ENCODE measurements at regions not wholly inside any gene's neighbourhood (a gene's known extent, or its start where the extent isn't known, plus 50 kb on each side); places are given as distances from the start of the nearest gene placed in this dataset.

GRCh38 chr11:96642583-96642982 is 252.8 kb downstream of the JRKL start:
- H3K9me3 ChIP-seq (ENCODE audit: control insufficient read depth, low read depth, low read length) = no peaks in the 10 kb centered on the region
- H4K20me1 ChIP-seq (ENCODE audit: control insufficient read depth, extremely low read depth, insufficient read depth, low read length) = no peaks in the 10 kb centered on the region
- no peak overlapping the region for H3K9ac ChIP-seq (ENCODE audit: control insufficient read depth, extremely low read depth, insufficient read depth, low read length)
- FAIRE-seq = no peak
- TF ChIP-seq EZH2 (IDR thresholded peaks at IDR 0.05; ENCODE audit: low read length) = no peak
- no peak for TF ChIP-seq CTCF (optimal IDR thresholded peaks at IDR 0.05 in 1 of 3, IDR thresholded peaks at IDR 0.05 in 1 of 3, conservative IDR thresholded peaks at IDR 0.05 in 1 of 3; ENCODE audit: extremely low read depth in 1 of 3, insufficient read depth in 2 of 3, low read length in 3 of 3)
- dilution Hi-C loops (cut with MboI; ENCODE audit: extremely low pct_ligation_motif_present, low sequenced_read_pairs) = no loop called here
- no peak overlapping the region for H3K27ac ChIP-seq (ENCODE audit: control insufficient read depth, insufficient read depth, low read length)
- no peaks in the 10 kb centered on the region for H3K9me1 ChIP-seq (ENCODE audit: control insufficient read depth, extremely low read depth, insufficient read depth, low read length)
- DNase-seq (ENCODE audit: low read depth, low spot score) = no peak
- H3K36me3 ChIP-seq (ENCODE audit: control insufficient read depth in 2 of 2, extremely low read depth in 1 of 2, insufficient read depth in 2 of 2, low read length in 2 of 2) = no peaks in the 10 kb centered on the region
- no peak overlapping the region for H2AFZ ChIP-seq (ENCODE audit: control insufficient read depth, low read length)
- no peak overlapping the region for H3K4me3 ChIP-seq (ENCODE audit: control insufficient read depth in 2 of 3, extremely low read depth in 1 of 3, insufficient read depth in 2 of 3, low read depth in 1 of 3, low read length in 3 of 3)
- no peaks in the 10 kb centered on the region for H3K4me1 ChIP-seq (ENCODE audit: control insufficient read depth, extremely low read depth, insufficient read depth, low read length)
- H3K79me2 ChIP-seq (ENCODE audit: control insufficient read depth, insufficient read depth, low read length) = no peaks in the 10 kb centered on the region
- no peak overlapping the region for H3K4me2 ChIP-seq (ENCODE audit: control insufficient read depth, extremely low read depth, insufficient read depth, low read depth, low read length)
- H3K27me3 ChIP-seq (ENCODE audit: control insufficient read depth, extremely low read depth, insufficient read depth, low read length) = no peaks in the 10 kb centered on the region

- Histone ChIP-seq H3K4me2 (ENCODE audit: control insufficient read depth, extremely low read depth, insufficient read depth, low read depth, low read length) (no peak overlapping the region), H3K4me3 (ENCODE audit: control insufficient read depth in 2 of 3, extremely low read depth in 1 of 3, insufficient read depth in 2 of 3, low read depth in 1 of 3, low read length in 3 of 3) (no peak overlapping the region), H3K9me1 (ENCODE audit: control insufficient read depth, extremely low read depth, insufficient read depth, low read length) (no peaks in the 10 kb centered on the region), H3K36me3 (ENCODE audit: control insufficient read depth in 2 of 2, extremely low read depth in 1 of 2, insufficient read depth in 2 of 2, low read length in 2 of 2) (no peaks in the 10 kb centered on the region), H3K79me2 (ENCODE audit: control insufficient read depth, insufficient read depth, low read length) (no peaks in the 10 kb centered on the region), H3K9me3 (ENCODE audit: control insufficient read depth, low read depth, low read length) (no peaks in the 10 kb centered on the region), H3K4me1 (ENCODE audit: control insufficient read depth, extremely low read depth, insufficient read depth, low read length) (no peaks in the 10 kb centered on the region), H3K27ac (ENCODE audit: control insufficient read depth, insufficient read depth, low read length) (no peak overlapping the region), H3K27me3 (ENCODE audit: control insufficient read depth, extremely low read depth, insufficient read depth, low read length) (no peaks in the 10 kb centered on the region), H4K20me1 (ENCODE audit: control insufficient read depth, extremely low read depth, insufficient read depth, low read length) (no peaks in the 10 kb centered on the region), H3K9ac (ENCODE audit: control insufficient read depth, extremely low read depth, insufficient read depth, low read length) (no peak overlapping the region), H2AFZ (ENCODE audit: control insufficient read depth, low read length) (no peak overlapping the region)
- no peak for TF ChIP-seq EZH2 (IDR thresholded peaks at IDR 0.05; ENCODE audit: low read length)
- no peak for TF ChIP-seq CTCF (optimal IDR thresholded peaks at IDR 0.05 in 1 of 3, IDR thresholded peaks at IDR 0.05 in 1 of 3, conservative IDR thresholded peaks at IDR 0.05 in 1 of 3; ENCODE audit: extremely low read depth in 1 of 3, insufficient read depth in 2 of 3, low read length in 3 of 3)
- DNase-seq (ENCODE audit: low read depth, low spot score) (no peak), FAIRE-seq (no peak)
- dilution Hi-C loops (cut with MboI; ENCODE audit: extremely low pct_ligation_motif_present, low sequenced_read_pairs) = no loop called here
Observed at GRCh38 chr11:96643173-96643572, 253.4 kb downstream of the JRKL start.
